ENCODE measurements at regions not wholly inside any gene's neighbourhood (a gene's known extent, or its start where the extent isn't known, plus 50 kb on each side); places are given as distances from the start of the nearest gene placed in this dataset.

DNA sequence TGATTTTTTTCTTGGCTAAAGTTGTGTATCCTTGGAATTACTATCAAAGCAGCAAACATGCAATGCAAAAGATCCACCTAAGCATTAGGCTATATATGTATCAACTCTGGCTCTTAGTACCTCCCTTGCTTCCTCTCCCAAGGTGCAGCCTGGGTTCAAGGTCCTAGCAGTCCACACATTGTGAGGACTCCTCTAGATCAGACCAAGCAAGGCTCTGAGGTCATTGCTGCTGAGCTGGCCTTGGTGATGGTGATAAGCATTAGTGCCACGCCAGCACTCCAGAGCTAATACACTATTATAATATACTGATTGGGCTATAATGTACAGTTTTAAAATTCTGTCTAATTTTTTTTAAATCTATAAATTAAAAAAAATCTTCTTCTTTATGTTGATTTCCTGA lies 196.9 kb upstream of the BTG1 start:
- TF ChIP-seq, protein P1, sequence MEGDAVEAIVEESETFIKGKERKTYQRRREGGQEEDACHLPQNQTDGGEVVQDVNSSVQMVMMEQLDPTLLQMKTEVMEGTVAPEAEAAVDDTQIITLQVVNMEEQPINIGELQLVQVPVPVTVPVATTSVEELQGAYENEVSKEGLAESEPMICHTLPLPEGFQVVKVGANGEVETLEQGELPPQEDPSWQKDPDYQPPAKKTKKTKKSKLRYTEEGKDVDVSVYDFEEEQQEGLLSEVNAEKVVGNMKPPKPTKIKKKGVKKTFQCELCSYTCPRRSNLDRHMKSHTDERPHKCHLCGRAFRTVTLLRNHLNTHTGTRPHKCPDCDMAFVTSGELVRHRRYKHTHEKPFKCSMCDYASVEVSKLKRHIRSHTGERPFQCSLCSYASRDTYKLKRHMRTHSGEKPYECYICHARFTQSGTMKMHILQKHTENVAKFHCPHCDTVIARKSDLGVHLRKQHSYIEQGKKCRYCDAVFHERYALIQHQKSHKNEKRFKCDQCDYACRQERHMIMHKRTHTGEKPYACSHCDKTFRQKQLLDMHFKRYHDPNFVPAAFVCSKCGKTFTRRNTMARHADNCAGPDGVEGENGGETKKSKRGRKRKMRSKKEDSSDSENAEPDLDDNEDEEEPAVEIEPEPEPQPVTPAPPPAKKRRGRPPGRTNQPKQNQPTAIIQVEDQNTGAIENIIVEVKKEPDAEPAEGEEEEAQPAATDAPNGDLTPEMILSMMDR (conservative IDR thresholded peaks at IDR 0.05; ENCODE audit: low read depth in 2 of 2), result no peak
- no peak for TF ChIP-seq POLR2AphosphoS5 (IDR thresholded peaks at IDR 0.05; ENCODE audit: low read depth)
- no peak for TF ChIP-seq STAT1 (IDR thresholded peaks at IDR 0.05; ENCODE audit: unreplicated experiment)

All from GM23338 (cell line).